ENCODE measurements at regions not wholly inside any gene's neighbourhood (a gene's known extent, or its start where the extent isn't known, plus 50 kb on each side); places are given as distances from the start of the nearest gene placed in this dataset.

- DNase-seq = no peak
Observed at GRCh38 chr1:244157731-244158438, 106.8 kb downstream of the ZBTB18 start.

- DNase-seq = no peak
Observed at GRCh38 chr1:244159646-244160045, 108.6 kb downstream of the ZBTB18 start.

- DNase-seq = no peak
Observed at GRCh38 chr1:244160455-244161235, 109.6 kb downstream of the ZBTB18 start.

GRCh38 chr1:244161236-244161510, 110.1 kb downstream of the ZBTB18 start:
- DNase-seq = no peak

GRCh38 chr1:244162786-244163530, 111.9 kb downstream of the ZBTB18 start:
- no peak for DNase-seq

GRCh38 chr1:244163861-244164510, 112.9 kb downstream of the ZBTB18 start:
- no peak for DNase-seq

- no peak for DNase-seq
Observed at GRCh38 chr1:244164511-244164890, 113.4 kb downstream of the ZBTB18 start.

- no peak for DNase-seq
Observed at GRCh38 chr1:244165021-244165420, 113.9 kb downstream of the ZBTB18 start.

GRCh38 chr1:244165701-244166100, 114.6 kb downstream of the ZBTB18 start:
- DNase-seq = no peak

GRCh38 chr1:244171241-244171985, 120.3 kb downstream of the ZBTB18 start:
- DNase-seq = no peak

GRCh38 chr1:244173240-244173639, 122.2 kb downstream of the ZBTB18 start:
- no peak for DNase-seq

GRCh38 chr1:244173769-244174168, 122.7 kb downstream of the ZBTB18 start:
- DNase-seq = no peak

GRCh38 chr1:244174922-244175521, 123.9 kb downstream of the ZBTB18 start:
- DNase-seq = no peak

- DNase-seq = no peak
Observed at GRCh38 chr1:244176201-244176600, 125.1 kb downstream of the ZBTB18 start.

GRCh38 chr1:244180256-244180655, 129.2 kb downstream of the ZBTB18 start:
- DNase-seq = no peak

- no peak for DNase-seq
Observed at GRCh38 chr1:244181867-244182266, 130.8 kb downstream of the ZBTB18 start.

GRCh38 chr1:244183037-244183436, 132.0 kb downstream of the ZBTB18 start:
- DNase-seq = no peak

GRCh38 chr1:244186372-244186771, 135.3 kb downstream of the ZBTB18 start:
- DNase-seq = no peak

- no peak for DNase-seq
Observed at GRCh38 chr1:244187310-244187709, 136.2 kb downstream of the ZBTB18 start.

- no peak for DNase-seq
Observed at GRCh38 chr1:244191581-244191980, 140.5 kb downstream of the ZBTB18 start.

GRCh38 chr1:244192325-244192724, 141.2 kb downstream of the ZBTB18 start:
- DNase-seq = no peak

GRCh38 chr1:244196571-244197285, 145.6 kb downstream of the ZBTB18 start:
- DNase-seq = no peak
